Motor neuron (in vitro differentiated cells): ENCODE measurements at regions not wholly inside any gene's neighbourhood (a gene's known extent, or its start where the extent isn't known, plus 50 kb on each side); places are given as distances from the start of the nearest gene placed in this dataset.
"Not testable (repeated sequence)": the region's sequence is repeated elsewhere in the genome, so short reads cannot be mapped to it uniquely, and the experiment has no call there.

Experiments used
- ATAC-seq, 8 experiments: fragments of 200-7000 bp; cut with Tn5 transposase; replicated peaks in 6 of 8; 2 replicates each; pipeline ENCODE4 v1.8.0; 2021; ENCODE audit warnings: mild to moderate bottlenecking in 8 of 8, moderate library complexity in 8 of 8
- H3K27ac ChIP-seq, 2 donors: fragments of 250-450 bp; sonication (Bioruptor Pico); 2 replicates each; pipeline ENCODE4 v1.9.0; 2021; ENCODE audit warnings: antibody characterized with exemption in 2 of 2, mild to moderate bottlenecking in 2 of 2, moderate library complexity in 1 of 2
- H3K4me1 ChIP-seq, 2 donors: fragments of 250-450 bp; sonication (Bioruptor Pico); replicated peaks in 1 of 2; 2 replicates each; pipeline ENCODE4 v1.6.1; 2021; ENCODE audit warnings: antibody characterized with exemption in 2 of 2, mild to moderate bottlenecking in 2 of 2, moderate library complexity in 1 of 2
- H3K4me3 ChIP-seq, 5 donors: fragments of 250-450 bp; sonication (Bioruptor Pico); 2 replicates each; pipeline ENCODE4 v1.9.0; 2021; ENCODE audit warnings: antibody characterized with exemption in 5 of 5, mild to moderate bottlenecking in 5 of 5, moderate library complexity in 4 of 5
- WGBS, 10 experiments: fragments of 450-650 bp; shearing (Covaris generic); methylation state at CpG; one replicate each; pipeline ENCODE4 v1.0.0; 2022; 5-methylcytosine and 5-hydroxymethylcytosine counted together
- in situ Hi-C, 9 experiments: fragments of 400-800 bp; cut with MboI; loops; one replicate each; pipeline ENCODE4 v1.15.0; 2021; ENCODE audit warnings: low sequenced_read_pairs in 9 of 9, low pct_unique_long_range_greater_than_20kb in 2 of 9; ENCODE audit not compliant: unreplicated experiment in 9 of 9

- ATAC-seq: no peak
- no peak overlapping the region for H3K4me3 ChIP-seq
- H3K4me1 ChIP-seq: no peaks in the 10 kb centered on the region
- WGBS, 10 experiments: 30 to 100% (median 64%) methylated on average over 1 to 5 of the region's 8 CpGs; no CpG with 5 or more reads in 4 of the 10 experiments
- H3K27ac ChIP-seq: no peak overlapping the region
- in situ Hi-C loops: no loop called here
Measured at GRCh38 chr17:16866436-16866835, 105.5 kb downstream of the TNFRSF13B start.

GRCh38 chr17:16865704-16866103 lies 106.2 kb downstream of the TNFRSF13B start:
- ATAC-seq: peak in 5 of 8 experiments; percentile 26 to 84 (median 63)
- H3K4me1 ChIP-seq, in situ Hi-C loops, H3K27ac ChIP-seq, H3K4me3 ChIP-seq: not testable (repeated sequence)
- no CpG with 5 or more reads among the region's 8 CpGs for WGBS, 10 experiments

GRCh38 chr17:16865077-16865613 lies 106.8 kb downstream of the TNFRSF13B start:
- H3K27ac ChIP-seq, in situ Hi-C loops, H3K4me3 ChIP-seq, H3K4me1 ChIP-seq: not testable (repeated sequence)
- WGBS, 10 experiments: no CpG with 5 or more reads among the region's 13 CpGs
- ATAC-seq: peak in 3 of 8 experiments; percentile 47 to 89 (median 84)

- no CpG with 5 or more reads among the region's 11 CpGs for WGBS, 10 experiments
- ATAC-seq, H3K27ac ChIP-seq: not testable (repeated sequence)
Measured at GRCh38 chr17:16864462-16865076, 107.3 kb downstream of the TNFRSF13B start.

GRCh38 chr17:16861152-16861551 lies 110.8 kb downstream of the TNFRSF13B start:
- WGBS, 10 experiments: 80% methylated on average over 1 of the region's 8 CpGs; no CpG with 5 or more reads in 9 of the 10 experiments
- peak in 2 of 8 experiments; percentile 11 to 29 for ATAC-seq
- in situ Hi-C loops, H3K4me1 ChIP-seq, H3K27ac ChIP-seq, H3K4me3 ChIP-seq: not testable (repeated sequence)

More at GRCh38 chr17:16864462-16865076, 107.3 kb downstream of the TNFRSF13B start:
- H3K4me3 ChIP-seq, H3K4me1 ChIP-seq, in situ Hi-C loops: not testable (repeated sequence)

GRCh38 chr17:16860467-16860866 lies 111.5 kb downstream of the TNFRSF13B start:
- H3K27ac ChIP-seq, in situ Hi-C loops, ATAC-seq, H3K4me1 ChIP-seq, H3K4me3 ChIP-seq: not testable (repeated sequence)
- 10 to 90% (median 80%) methylated on average over 1 to 8 of the region's 9 CpGs; no CpG with 5 or more reads in 3 of the 10 experiments for WGBS, 10 experiments

GRCh38 chr17:16859515-16859914 lies 112.4 kb downstream of the TNFRSF13B start:
- WGBS, 10 experiments: no CpG with 5 or more reads among the region's 2 CpGs
- H3K27ac ChIP-seq, ATAC-seq, in situ Hi-C loops, H3K4me1 ChIP-seq, H3K4me3 ChIP-seq: not testable (repeated sequence)

GRCh38 chr17:16857746-16858145 lies 114.2 kb downstream of the TNFRSF13B start:
- H3K4me1 ChIP-seq, ATAC-seq, H3K27ac ChIP-seq, in situ Hi-C loops, H3K4me3 ChIP-seq: not testable (repeated sequence)
- WGBS, 10 experiments: no CpG with 5 or more reads among the region's 6 CpGs

- WGBS, 10 experiments: 33 to 89% methylated on average over 3 of the region's 3 CpGs; no CpG with 5 or more reads in 8 of the 10 experiments
Measured at GRCh38 chr17:16856846-16857245, 115.1 kb downstream of the TNFRSF13B start.

GRCh38 chr17:16856171-16856570 lies 115.7 kb downstream of the TNFRSF13B start:
- WGBS, 10 experiments: 56 to 72% (median 65%) methylated on average over 2 to 5 of the region's 12 CpGs; no CpG with 5 or more reads in 5 of the 10 experiments
- H3K27ac ChIP-seq, ATAC-seq, H3K4me3 ChIP-seq, in situ Hi-C loops, H3K4me1 ChIP-seq: not testable (repeated sequence)

More at GRCh38 chr17:16856846-16857245, 115.1 kb downstream of the TNFRSF13B start:
- ATAC-seq, H3K27ac ChIP-seq, in situ Hi-C loops, H3K4me1 ChIP-seq, H3K4me3 ChIP-seq: not testable (repeated sequence)

- 14 to 100% (median 42%) methylated on average over 1 to 4 of the region's 5 CpGs; no CpG with 5 or more reads in 3 of the 10 experiments for WGBS, 10 experiments
- ATAC-seq, H3K27ac ChIP-seq, in situ Hi-C loops, H3K4me3 ChIP-seq, H3K4me1 ChIP-seq: not testable (repeated sequence)
Measured at GRCh38 chr17:16854636-16855035, 117.3 kb downstream of the TNFRSF13B start.

GRCh38 chr17:16853661-16854320 lies 118.1 kb downstream of the TNFRSF13B start:
- 43 to 100% (median 81%) methylated on average over 1 to 20 of the region's 30 CpGs; no CpG with 5 or more reads in 4 of the 10 experiments for WGBS, 10 experiments
- in situ Hi-C loops: no loop called here
- Histone ChIP-seq H3K4me3 (no peak overlapping the region), H3K4me1 (no peaks in the 10 kb centered on the region), H3K27ac (no peak overlapping the region)
- ATAC-seq: no peak

GRCh38 chr17:16849861-16850260 lies 122.1 kb downstream of the TNFRSF13B start:
- H3K27ac ChIP-seq, H3K4me1 ChIP-seq, in situ Hi-C loops, H3K4me3 ChIP-seq, ATAC-seq: not testable (repeated sequence)
- no CpG with 5 or more reads among the region's 7 CpGs for WGBS, 10 experiments
